Pancreas (tissue), 10 donors: ENCODE measurements at regions not wholly inside any gene's neighbourhood (a gene's known extent, or its start where the extent isn't known, plus 50 kb on each side); places are given as distances from the start of the nearest gene placed in this dataset.

Source experiments
- ATAC-seq, 4 donors: fragments of 200-7000 bp; cut with Tn5 transposase; one replicate each; pipeline versions ENCODE4 v1.8.0 to v1.9.1; 2020; ENCODE audit warnings: mild to moderate bottlenecking in 4 of 4, moderate library complexity in 4 of 4
- DNase-seq, 6 donors: peaks; one replicate each; pipeline ENCODE4 v3.0.0-alpha.2; 2020
- FAIRE-seq: peaks from 2 replicates; lab custom pipeline; 2012; peaks lifted over from hg19 to GRCh38; lab: Jason Lieb, UNC
- H3K27ac ChIP-seq, 4 donors: fragments of 200-600 bp; sonication (generic); 1 replicate in 3 of 4; 2 replicates in 1 of 4; pipeline versions ENCODE4 v1.5.0 to v1.8.0; 2020
- H3K27me3 ChIP-seq, 4 donors: fragments of 200-600 bp; one replicate each; pipeline ENCODE4 v1.8.0; 2021
- H3K36me3 ChIP-seq, 3 donors: fragments of 200-600 bp; sonication (generic) in 1 of 3; one replicate each; pipeline versions ENCODE4 v1.5.0 to v1.8.0; 2020 to 2021
- H3K4me1 ChIP-seq, 3 donors: fragments of 200-600 bp; one replicate each; pipeline ENCODE4 v1.8.0; 2021
- H3K4me3 ChIP-seq, 4 donors: fragments of 200-600 bp; sonication (generic) in 2 of 4; one replicate each; pipeline versions ENCODE4 v1.5.0 to v1.8.0; 2020 to 2021
- H3K9me3 ChIP-seq, 4 donors: fragments of 200-600 bp; one replicate each; pipeline ENCODE4 v1.8.0; 2021
- CTCF ChIP-seq, 4 donors: fragments of 200-600 bp; sonication (generic) in 3 of 4; IDR thresholded peaks; one replicate each; pipeline versions ENCODE4 v1.5.0 to v1.8.0; 2021; ENCODE audit warnings: antibody characterized with exemption in 4 of 4
- WGBS, 2 donors: extraction: QIAGEN DNeasy Blood & Tissue Kit; methylation state at CpG; one replicate each; pipeline ENCODE4 v1.1.7; 2013; 5-methylcytosine and 5-hydroxymethylcytosine counted together
- intact Hi-C, 3 donors: fragments of 100-400 bp; cut with DNase I; formaldehyde crosslinking; loops; one replicate each; pipeline versions ENCODE4 v1.11.1 to v1.14.2; 2022
- donor health status: healthy with polysubstance abuse.
- donor health status: DM: no; HTN: no; CAD: no; lungs with moderate emphysema.
- donor health status: DM: no; HTN: no; CAD: no.
- donor health status: control.
- donor health status: control.
- donor health status: Bipolar disorder and iron deficiency.
- donor health status: DM: yes; HTN: yes; CAD: no.
- donor health status: DM: no; HTN: no; CAD: no.
- donor health status: DM: no; HTN: no; CAD: no.
- donor health status: DM: yes; HTN: yes; CAD: no.

- no peak for FAIRE-seq
- no peaks in the 10 kb centered on the region for H3K4me1 ChIP-seq
- no peaks in the 10 kb centered on the region for H3K27me3 ChIP-seq
- no peaks in the 10 kb centered on the region for H3K36me3 ChIP-seq
- 28 to 47% methylated on average over 6 of the region's 6 CpGs for WGBS, 2 donors
- no peaks in the 10 kb centered on the region for H3K9me3 ChIP-seq
- intact Hi-C loops, result no loop called here
- H3K27ac ChIP-seq, result no peak overlapping the region
- TF ChIP-seq CTCF (IDR thresholded peaks at IDR 0.05), result no peak
- ATAC-seq, result no peak
- H3K4me3 ChIP-seq, result no peak overlapping the region
- no peak for DNase-seq
Observed at GRCh38 chr10:57786850-57787750, 480.6 kb downstream of the IPMK start.

- no peak for DNase-seq
- H3K4me1 ChIP-seq, result no peaks in the 10 kb centered on the region
- no peak overlapping the region for H3K4me3 ChIP-seq
- TF ChIP-seq CTCF (IDR thresholded peaks at IDR 0.05), result no peak
- 22 to 46% methylated on average over 1 of the region's 1 CpG for WGBS, 2 donors
- ATAC-seq, result no peak
- intact Hi-C loops, result no loop called here
- H3K36me3 ChIP-seq, result no peaks in the 10 kb centered on the region
- FAIRE-seq, result no peak
- H3K27me3 ChIP-seq, result no peaks in the 10 kb centered on the region
- H3K27ac ChIP-seq, result no peak overlapping the region
- no peaks in the 10 kb centered on the region for H3K9me3 ChIP-seq
Observed at GRCh38 chr10:57786331-57786730, 481.4 kb downstream of the IPMK start.

- DNase-seq (no peak), ATAC-seq (no peak), FAIRE-seq (no peak)
- intact Hi-C loops, result no loop called here
- no peaks in the 10 kb centered on the region for H3K36me3 ChIP-seq
- TF ChIP-seq CTCF (IDR thresholded peaks at IDR 0.05), result no peak
- WGBS, 2 donors, result 51 to 76% methylated on average over 2 of the region's 2 CpGs
- H3K27me3 ChIP-seq, result no peaks in the 10 kb centered on the region
- H3K4me1 ChIP-seq, result no peaks in the 10 kb centered on the region
- no peaks in the 10 kb centered on the region for H3K9me3 ChIP-seq
- H3K4me3 ChIP-seq, result no peak overlapping the region
- H3K27ac ChIP-seq, result no peak overlapping the region
Observed at GRCh38 chr10:57785546-57785945, 482.1 kb downstream of the IPMK start.

GRCh38 chr10:57785068-57785467 lies 482.6 kb downstream of the IPMK start:
- intact Hi-C loops, result no loop called here
- H3K36me3 ChIP-seq, result no peaks in the 10 kb centered on the region
- H3K4me1 ChIP-seq, result no peaks in the 10 kb centered on the region
- H3K27ac ChIP-seq, result no peak overlapping the region
- no peaks in the 10 kb centered on the region for H3K9me3 ChIP-seq
- ATAC-seq (no peak), DNase-seq (no peak), FAIRE-seq (no peak)
- 66 to 77% methylated on average over 3 of the region's 3 CpGs for WGBS, 2 donors
- TF ChIP-seq CTCF (IDR thresholded peaks at IDR 0.05), result no peak
- H3K4me3 ChIP-seq, result no peak overlapping the region
- no peaks in the 10 kb centered on the region for H3K27me3 ChIP-seq
